ENCODE measurements at regions not wholly inside any gene's neighbourhood (a gene's known extent, or its start where the extent isn't known, plus 50 kb on each side); places are given as distances from the start of the nearest gene placed in this dataset.

DNA sequence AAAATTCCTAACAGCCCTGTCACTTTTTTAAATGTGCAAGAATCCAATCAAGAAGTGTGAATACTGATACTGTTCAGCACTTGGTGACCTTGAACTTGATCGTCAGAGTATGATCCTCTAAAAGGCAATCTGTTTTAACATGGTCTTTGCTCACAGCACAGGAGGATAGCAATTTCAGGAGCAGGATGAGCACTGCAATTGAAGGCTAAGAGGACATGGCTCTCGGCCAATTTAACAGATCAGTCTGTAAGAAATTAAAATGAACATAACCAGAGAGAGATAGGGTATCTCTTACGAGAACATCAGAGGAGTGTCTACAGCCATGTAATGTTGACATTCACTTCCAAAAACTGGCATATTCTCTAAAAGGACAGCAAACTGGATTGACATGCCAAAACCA, 243.1 kb downstream of the LTN1 start:
- DNase-seq (ENCODE audit: low read depth), result no peak

DNA sequence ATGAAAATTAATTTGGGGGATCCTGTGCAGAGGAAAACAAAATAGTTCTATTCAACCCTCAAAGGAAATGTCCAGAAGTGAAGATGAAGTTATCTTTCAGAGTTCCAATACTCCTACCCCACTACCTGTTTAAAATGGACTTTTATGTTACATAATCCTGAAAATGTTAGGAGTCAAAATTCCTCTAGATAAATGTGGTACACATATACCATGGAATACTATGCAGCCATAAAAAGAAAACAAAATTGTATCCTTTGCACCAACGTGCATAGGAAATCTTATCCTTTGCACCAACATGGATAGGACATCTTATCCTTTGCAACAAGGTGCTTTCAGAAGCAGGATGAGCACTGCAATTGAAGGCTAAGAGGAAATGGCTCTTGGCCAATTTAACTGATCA, 245.2 kb downstream of the LTN1 start:
- DNase-seq (ENCODE audit: low read depth), result no peak

DNA sequence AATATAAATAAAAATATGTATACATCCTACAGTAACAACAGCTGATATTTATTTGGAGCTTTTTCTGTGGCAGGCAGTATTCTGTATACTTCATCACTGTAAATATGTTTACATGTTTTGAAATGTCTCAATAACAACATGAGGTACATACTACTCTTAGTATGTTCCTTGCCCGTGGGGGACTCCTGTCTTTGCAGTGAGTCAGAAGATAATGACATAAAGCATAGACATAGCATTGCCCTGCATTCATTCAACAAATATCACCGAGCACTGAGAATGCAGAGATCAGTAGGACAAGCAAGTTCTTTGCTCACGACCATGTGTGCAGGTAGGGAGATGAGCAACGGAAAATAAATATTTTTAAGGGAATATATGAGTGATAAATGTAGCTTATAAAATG, 246.5 kb downstream of the LTN1 start:
- DNase-seq (ENCODE audit: low read depth), result no peak

DNA sequence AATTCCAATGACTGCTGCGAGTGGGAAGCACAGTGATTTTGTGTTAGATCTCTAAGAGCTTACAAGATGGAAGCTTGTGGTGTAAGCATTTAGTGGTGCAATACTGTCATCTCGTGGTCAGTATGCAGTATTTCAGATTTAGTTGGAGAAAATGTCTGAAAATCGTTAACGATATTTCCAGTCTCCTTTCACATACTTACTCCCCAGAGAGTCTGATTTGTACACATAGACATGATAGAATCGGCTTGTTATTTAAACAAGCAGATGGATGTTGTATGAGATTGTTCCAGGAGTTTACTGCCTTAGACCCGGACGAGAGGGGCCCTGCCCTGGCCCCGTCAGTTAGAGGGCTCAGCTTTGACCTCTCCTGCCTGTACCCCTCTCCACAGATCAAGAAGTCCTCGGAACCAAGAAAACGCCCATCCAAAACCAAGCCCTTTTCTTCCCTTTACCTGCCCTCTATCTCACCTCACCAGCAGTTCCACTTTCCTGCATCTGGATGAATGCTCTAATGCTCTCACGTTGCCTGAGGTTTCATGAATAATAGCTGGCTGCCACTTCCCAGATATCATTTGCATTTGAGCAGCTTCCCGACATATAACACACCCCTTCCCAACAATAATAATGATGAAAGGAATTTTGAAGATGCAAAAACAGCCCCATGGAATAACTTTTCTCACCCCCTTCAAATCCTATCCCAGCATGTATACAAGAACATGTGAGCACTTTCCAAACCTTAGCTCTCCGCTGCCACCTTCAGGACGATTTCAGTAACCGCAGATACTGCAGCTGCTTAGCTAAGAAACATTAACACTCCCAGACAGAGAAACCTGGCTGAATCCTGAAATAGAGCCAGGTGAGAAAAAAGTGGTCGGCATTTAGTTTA, 247.3 kb downstream of the LTN1 start:
- DNase-seq (ENCODE audit: low read depth), result peak; percentile 82

DNA sequence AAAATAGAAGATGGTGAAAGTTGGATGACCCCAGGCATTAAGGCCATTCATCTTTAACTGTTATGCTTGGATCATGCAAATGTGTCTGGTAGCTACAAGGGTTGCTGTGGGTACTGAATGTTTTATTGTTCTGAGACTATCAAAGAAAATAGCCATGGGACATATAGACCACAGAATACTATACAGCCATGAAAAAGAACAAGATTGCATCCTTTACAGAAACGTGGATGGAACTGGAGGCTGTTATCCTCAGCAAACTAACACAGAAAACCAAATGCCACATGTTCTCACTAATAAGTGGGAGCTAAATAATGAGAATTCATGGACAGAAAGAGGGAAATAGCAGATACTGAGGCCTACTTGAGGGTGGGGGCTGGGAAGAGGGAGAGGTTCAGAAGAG, 249.0 kb downstream of the LTN1 start:
- no peak for DNase-seq (ENCODE audit: low read depth)

DNA sequence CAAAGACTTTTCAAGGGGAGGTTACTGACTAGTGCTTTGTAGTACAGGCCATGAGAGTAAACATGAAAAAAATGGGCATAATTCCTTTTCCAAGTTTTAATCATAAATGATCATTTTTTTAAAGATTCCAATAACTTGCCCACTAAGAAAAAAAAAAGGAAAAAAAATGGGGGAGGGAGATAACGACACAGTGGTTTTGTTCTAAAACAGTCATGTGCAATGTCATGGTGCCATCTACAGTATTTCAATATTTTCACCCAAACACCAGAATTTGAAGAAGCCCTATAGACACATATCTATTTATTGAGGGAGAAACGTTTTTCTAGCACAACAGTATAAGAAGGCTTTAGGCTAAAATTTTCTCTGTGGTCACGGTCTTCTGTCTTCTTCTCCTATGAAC, 250.2 kb downstream of the LTN1 start:
- DNase-seq (ENCODE audit: low read depth), result peak; percentile 47

DNA sequence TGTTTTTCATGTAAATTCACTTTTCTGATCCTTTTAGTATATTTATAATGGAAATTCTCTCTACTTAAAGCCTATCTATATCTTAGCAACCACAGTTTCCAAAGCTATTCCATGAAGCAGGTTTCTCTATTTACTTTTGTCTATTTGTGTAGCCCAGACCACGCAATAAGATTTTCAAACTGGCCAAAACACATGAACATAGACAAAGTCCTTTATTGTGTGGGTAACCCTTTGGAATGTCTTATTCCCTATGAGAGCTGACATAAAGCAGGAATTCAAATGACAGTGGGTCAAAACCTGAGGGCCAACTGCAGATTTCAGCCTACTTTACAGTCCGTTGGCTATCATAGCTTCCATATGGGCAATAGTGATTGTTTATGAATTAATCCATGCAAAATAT, 252.6 kb downstream of the LTN1 start:
- DNase-seq (ENCODE audit: low read depth), result no peak

DNA sequence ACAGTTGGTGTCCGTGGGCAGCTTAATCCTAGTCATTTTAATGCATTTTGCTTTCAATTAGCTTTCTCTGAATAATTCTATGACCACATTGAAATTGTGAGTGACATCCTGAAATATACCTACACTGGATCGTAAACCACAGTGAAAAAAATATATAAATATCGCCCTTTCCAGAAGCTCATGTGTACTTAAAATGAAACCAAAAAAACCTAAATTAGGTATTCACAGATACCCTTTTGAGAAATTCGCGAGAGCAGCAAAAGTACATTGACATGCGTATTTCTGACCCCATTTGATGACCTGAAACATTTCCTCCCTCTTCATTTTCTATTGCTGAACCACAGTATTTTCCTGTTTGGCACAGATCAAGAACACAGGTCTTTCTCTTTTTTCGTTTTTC, 253.8 kb downstream of the LTN1 start:
- no peak for DNase-seq (ENCODE audit: low read depth)

DNA sequence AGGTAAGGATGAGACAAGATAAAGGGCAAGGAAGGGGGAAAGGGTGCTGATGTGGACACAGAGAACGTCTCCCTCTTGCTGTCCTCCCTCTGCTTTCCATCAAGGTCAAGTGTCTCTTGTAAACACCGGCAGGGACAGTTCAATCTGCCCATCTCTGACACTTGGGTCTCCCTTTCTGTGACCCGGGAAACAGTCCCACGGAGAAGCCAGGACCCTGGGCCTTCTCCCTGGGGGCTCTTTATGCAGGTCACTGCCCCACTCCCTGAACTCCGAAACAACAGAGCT, 254.3 kb downstream of the LTN1 start:
- DNase-seq (ENCODE audit: low read depth), result no peak

DNA sequence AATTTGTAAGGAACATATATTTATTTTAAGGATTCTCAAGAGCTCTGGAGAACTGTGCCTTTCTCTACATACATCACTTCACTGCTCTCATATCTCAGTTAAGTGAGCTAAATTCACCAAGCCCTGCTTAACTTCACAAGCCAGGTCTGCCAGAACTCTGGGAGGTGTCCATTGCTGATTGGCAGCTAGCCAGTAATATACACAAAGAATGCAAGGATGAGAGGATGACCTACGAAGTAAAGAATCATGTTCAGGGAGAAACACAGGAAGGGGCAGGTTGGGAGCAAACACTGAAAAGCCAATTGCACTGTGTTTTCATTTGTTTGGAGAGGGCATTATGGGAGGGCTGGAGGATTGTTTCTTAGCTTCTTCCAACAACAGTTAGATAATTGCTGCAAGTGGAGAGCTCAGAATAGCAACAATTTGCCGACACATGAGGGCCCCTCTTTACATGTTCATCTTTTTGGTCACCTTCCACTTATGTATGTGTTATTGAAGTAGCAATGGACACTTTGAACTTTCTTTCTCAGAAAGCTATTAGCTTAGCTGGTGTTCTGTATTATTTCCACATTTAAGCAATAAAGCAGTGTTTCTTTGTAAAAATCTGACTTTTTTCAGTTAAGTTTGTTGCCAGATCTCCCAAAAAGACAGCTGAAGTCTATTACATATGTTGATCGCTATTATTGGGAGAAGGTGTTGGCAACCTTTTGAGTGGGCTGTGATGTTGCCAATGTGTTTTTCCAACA, 254.8 kb downstream of the LTN1 start:
- peak; percentile 32 for DNase-seq (ENCODE audit: low read depth)

DNA sequence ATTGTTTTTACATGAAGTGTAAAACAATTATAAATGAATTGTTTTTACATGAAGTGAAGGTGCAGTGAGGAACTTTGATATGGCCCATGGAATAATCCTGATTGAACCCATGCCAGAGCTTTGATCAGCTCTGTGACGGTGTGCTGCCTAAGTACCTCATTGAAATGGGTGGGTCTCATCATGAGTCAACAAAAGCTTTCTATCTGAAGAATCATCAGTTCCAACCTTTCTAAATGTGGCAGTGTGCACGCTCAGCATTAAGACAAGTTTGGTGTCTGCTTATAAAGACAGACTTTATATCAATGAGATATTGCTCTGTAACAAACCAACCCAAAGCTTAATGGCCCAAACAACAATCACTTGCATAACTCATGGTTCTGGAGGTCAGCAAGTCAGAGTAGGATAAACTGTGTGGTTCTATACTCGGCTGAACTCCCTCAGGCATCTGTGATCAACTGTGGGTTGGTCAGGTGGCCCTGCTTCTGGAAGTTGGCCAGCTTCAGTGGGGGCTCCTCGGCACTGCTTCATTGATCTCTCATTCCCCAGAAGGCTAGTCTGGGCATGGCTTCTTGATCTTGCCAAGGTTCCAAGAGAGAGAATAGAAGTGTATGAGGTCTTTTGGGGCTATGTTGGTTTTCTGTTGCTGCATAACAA, 258.0 kb downstream of the LTN1 start:
- DNase-seq (ENCODE audit: low read depth), result no peak

DNA sequence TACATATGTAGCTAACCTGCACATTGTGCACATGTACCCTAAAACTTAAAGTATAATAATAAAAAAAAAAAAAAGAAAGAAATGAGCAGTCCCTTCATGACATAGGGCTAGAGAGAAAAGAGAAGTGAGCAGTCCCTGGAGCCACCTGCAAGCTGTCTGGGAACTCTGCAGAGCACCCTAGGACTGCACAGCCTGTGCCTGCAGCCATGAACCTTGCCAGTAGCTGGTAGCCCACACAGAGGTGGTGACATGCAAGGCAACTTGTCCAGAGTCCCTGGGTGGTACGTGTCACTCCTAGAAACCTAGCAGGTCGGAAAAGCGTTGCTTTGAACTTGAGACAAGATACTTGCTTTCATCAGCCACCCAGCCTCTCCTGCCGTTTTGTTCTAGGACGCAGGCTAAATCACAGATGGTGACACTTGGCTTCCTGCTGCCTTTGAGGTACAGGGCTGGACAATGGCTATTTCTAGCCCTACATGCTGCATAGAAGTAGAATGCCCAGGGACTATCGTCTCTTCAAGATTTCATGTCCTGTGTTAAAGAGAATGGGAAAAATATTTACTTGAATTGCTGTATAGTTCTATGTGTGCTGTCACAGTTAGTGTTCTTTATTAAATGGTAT, 260.9 kb downstream of the LTN1 start:
- DNase-seq (ENCODE audit: low read depth), result no peak

DNA sequence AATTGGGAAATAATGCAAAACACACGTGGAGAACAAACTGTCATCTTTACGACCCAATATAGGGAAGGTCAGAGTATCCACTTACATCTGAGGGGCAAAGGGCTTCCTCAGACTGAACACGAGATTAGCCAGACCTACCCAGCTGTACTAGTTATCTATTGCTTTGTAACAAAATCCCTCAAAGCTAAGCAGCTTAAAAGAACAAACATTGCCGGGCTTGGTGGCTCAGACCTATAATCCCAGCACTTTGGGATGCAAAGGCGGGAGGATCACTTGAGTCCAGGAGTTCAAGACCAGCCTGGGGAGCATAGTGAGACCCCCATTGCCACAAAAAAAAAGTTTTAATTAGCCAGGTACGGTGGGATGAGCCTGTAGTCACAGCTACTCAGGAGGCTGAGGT, 262.8 kb downstream of the LTN1 start:
- no peak for DNase-seq (ENCODE audit: low read depth)

DNA sequence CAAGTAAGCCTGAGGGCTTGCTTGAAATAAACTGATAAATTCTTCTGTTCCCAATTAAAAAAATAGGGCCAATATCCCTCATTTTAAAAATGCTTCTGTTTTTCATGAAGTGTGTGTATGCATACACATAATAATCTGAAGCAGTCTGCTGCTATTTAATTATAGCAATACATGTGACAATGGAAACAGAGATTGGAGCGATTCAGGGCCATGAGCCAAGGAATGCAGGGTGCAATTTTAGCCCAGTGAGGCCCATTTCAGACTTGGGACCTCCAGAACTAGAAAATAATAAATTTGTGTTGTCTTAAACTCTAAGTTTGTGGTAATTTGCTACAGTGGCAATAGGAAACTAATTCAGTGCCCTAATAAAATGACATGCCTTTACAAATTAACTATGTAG, 264.9 kb downstream of the LTN1 start:
- DNase-seq (ENCODE audit: low read depth), result no peak

DNA sequence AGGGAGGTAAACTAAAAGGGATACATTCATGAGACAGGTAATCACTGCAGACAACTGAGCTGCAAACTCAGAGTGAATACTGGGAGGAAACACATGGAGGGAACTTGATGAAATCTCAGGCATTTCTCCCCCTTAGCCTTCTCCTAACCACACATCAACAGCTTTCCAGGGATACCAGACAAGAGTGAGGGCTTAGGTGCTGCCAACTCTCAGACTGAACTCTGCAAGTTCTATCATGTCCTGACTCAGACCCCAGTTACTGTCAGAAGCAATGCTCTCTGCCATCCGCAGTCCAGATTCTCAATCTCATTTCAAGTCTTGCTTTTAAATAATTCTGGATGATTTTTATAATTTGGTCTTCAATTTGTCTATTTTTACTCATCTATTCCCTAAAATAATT, 267.3 kb downstream of the LTN1 start:
- no peak for DNase-seq (ENCODE audit: low read depth)

DNA sequence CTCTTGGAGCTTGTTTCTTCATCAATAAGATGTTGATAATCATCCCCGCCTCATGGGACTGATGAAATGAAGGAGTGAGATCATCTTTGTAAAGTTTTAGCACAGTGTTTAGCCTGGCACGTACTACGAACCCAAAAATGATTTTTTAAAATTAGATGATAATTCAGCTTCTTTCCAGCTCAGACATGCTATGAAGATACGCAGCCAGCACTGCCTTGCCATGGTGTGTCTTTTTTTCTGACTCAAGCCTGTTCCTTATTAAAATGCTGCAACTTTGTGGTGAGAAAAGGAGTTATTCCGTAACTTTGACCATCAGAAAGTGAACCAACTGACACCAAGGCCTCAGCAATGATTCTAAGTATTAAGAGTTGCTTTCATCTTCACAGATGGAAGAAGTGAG, 269.0 kb downstream of the LTN1 start:
- no peak for DNase-seq (ENCODE audit: low read depth)

DNA sequence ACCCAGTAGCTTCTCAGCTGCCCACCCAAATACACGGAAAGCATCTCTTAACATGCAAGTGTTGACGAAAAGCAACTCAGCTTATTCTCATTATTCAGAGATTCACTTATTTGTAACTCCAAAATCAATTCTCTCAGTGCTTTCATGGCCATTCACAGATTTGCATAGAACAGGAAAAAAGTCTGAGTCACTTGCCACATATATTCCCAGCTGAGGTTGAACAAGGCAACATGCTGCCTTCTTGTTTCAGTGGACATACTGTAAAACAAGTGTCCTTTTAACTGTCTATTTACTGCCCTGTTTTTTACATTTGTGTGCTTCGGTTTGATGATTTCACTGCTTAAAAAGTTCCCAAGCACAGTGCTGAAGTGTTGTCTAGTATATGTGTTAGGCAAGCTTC, 273.0 kb downstream of the LTN1 start:
- peak; percentile 24 for DNase-seq (ENCODE audit: low read depth)

DNA sequence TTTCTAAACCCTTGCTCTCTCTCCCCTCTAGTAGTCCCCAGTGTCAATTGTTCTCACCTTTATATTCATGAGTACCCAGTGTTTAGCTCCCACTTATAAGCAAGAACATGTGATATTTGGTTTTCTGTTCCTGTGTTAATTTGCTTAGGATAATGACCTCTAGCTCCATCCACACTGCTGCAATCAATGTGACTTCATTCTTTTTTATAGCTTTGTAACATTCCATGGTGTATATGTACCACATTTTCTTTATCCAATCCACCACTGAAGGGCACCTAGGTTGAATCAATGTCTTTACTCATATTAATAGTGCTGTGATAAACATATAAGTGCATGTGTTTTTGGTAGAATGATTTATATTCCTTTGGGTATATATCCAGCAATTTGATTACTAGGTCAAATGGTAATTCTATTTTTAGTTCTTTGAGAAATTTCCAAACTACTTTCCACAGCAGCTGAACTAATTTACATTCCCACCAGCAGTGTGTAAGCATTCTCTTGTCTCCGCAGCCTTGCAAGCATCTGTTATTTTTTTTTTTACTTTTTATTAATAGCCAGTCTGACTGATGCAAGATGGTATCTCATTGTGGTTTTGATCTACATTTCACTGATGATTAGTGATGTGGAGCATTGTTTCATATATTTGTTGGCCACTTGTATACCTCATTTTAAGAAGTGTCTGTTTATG, 277.8 kb downstream of the LTN1 start:
- DNase-seq (ENCODE audit: low read depth), result peak; percentile 32

DNA sequence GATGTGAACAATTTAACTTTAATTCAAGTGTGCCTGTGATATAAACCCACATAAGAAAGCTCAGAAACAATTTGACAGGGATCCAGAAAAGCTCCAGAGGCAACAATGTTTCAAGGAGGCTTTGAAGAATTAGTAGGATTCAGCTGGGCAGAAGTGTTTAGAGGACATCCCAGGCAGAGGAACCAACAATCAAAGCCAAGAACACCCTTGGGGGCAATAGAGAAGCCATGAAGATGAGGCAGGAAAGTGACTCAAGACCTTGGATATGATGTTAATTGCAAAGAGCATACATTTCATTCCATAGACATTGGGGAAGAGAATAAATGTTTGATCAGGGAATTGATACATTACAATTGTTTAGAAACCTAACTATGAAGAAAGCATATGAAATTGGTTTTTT, 280.3 kb downstream of the LTN1 start:
- no peak for DNase-seq (ENCODE audit: low read depth)

DNA sequence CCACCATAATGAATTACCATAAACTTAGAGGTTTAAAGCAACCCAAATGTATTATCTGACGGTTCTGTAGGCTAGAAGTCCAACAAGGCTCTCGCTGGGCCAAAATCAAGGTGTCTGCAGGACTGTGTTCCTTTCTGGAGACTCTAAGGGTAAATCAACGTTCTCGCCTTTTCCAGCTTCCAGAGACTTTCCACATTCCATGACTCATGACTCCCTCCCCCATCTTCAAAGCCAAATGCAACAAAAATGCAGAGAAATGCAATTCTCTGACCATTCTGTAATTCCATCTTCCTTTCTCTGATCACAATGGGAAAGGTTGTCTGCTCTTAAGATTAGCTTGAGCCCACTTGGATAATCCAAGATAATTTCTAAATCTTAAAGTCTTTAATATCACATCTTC, 287.1 kb downstream of the LTN1 start:
- DNase-seq (ENCODE audit: low read depth), result no peak

DNA sequence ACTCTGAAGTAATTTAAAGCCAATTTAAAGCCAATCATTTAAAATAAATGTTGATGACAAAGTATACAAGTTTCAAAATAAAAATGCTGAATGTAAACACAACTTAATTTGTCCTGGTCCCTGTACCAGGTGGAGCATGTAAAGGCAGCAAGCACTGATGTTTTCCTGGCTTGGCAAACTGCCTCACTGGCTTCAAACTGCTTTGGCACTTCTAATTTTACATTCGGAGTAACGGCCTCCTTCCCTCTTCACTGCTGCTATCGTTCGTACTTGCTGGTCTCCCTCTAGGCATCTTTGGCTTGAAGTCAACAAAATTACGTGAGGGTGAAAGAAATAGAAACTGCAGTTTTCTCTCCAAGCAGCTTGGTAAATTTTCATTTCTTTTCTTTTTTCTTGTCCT, 287.9 kb downstream of the LTN1 start:
- no peak for DNase-seq (ENCODE audit: low read depth)

DNA sequence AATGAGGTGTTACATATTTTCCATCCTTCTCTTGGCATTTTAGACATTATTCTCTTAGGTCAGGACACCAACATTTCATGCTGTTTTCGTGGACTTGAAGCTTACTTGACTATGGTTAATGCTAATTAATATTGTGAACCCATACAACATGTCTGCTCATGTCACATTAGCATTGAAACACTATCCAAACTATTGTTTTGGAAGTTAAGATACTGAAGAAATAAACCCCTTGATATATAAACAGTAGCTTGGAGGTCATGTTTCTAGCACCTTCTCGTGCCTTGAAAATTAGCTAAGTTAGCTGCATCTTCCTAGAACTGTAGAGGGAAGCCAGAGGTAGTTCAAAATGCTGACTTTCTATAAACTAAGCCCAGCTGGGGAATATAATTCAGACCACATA, 288.8 kb downstream of the LTN1 start:
- no peak for DNase-seq (ENCODE audit: low read depth)
